ENCODE measurements at regions not wholly inside any gene's neighbourhood (a gene's known extent, or its start where the extent isn't known, plus 50 kb on each side); places are given as distances from the start of the nearest gene placed in this dataset.
"Not testable (repeated sequence)": the region's sequence is repeated elsewhere in the genome, so short reads cannot be mapped to it uniquely, and the experiment has no call there.

DNA sequence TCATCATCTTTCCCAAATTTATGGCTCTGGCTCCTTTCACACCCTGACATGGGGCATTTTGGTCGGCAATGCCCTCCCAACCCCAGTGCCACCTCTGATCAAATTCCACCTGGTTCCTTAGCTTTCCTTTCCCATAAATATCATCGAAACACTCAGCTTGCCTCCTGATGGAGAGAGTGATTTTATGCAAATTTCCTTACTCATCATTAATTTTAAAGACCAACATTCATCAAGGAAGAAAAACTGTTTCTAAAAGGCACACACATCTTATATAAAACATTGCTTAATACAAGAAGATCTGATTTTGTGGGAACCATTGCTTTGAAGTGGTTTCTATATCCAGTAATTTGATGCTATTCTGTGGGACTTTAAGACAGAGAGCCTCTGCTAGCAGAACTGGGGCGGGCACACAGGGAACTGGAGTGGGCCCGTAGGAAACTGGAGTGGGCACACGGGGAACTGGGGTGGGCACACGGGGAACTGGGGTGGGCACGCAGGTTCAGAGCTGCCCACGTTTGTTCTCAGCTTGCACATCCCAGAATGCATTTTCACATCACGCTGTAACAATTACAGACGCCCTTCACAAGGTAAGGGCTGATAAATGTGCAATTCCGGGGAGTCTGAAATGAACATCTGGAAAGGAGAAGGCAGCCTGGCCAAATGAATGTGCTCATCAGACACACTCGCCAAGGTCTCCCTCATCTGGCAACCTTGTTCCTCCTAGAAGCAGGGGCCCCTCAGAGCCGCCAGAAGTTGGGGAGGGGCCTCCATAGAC, 174.2 kb downstream of the RTP5 start:
- FAIRE-seq, result no peak

DNA sequence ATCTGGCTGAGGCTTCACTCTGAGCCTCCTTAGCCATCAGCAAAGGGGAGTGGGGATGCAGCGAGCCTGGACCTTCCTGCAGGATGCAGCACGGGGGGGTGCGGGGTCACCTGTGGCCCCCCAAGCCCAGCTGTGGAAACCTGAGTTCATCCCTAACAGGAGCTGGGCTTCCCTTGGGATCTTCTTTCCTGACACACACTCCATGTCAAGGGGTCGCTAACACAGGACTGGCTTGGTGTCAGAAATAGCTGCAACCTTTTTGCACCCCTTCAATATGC, 174.7 kb downstream of the RTP5 start:
- no peak for DNase-seq (ENCODE audit: low spot score)
- FAIRE-seq, result no peak

More for the DNA sequence above, 174.2 kb downstream of the RTP5 start:
- no peak for DNase-seq (ENCODE audit: low spot score)

DNA sequence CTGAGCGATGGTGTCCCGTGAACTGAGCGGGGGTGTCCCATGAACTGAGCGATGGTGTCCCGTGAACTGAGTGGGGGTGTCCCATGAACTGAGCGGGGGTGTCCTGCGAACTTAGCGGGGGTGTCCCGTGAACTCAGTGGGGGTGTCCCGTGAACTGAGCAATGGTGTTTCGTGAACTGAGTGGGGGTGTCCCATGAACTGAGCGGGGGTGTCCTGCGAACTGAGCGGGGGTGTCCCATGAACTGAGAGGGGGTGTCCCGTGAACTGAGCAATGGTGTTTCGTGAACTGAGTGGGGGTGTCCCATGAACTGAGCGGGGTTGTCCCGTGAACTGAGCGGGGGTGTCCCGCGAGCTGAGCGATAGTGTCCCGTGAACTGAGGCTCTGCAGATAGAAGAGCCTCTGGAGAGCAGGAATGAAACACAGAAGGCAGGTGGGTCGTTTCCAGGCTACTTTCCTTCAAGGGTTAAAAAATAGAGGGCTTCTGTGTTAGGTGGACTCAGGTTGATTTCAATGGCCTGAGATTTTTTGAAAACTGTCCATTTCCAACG, 176.1 kb downstream of the RTP5 start:
- FAIRE-seq; DNase-seq (ENCODE audit: low spot score): not testable (repeated sequence)

DNA sequence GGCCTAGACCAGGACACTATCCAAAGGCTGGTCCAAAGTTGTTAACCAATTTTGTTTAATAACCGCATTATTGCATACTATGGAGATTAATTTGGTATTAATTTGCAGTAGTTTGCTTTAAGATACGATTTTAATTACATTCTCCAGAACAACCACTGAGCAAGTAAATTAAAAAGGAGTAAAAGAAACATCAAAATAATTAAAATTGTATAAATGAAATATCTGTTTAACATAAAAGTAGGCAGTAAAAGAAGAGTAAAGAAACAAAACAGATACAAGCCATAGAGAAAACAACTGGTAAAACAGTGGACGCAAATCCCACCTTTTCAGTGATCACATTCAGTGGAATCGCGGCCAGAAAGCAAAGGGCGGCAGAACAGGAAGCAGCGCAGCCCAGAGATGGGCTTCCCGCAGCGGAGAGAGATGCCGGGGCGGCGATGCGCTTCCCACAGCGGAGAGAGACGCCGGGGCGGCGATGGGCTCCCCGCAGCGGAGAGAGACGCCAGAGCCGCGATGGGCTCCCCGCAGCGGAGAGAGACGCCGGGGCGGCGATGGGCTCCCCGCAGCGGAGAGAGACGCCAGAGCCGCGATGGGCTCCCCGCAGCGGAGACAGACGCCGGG, 176.8 kb downstream of the RTP5 start:
- no peak for FAIRE-seq
- no peak for DNase-seq (ENCODE audit: low spot score)

DNA sequence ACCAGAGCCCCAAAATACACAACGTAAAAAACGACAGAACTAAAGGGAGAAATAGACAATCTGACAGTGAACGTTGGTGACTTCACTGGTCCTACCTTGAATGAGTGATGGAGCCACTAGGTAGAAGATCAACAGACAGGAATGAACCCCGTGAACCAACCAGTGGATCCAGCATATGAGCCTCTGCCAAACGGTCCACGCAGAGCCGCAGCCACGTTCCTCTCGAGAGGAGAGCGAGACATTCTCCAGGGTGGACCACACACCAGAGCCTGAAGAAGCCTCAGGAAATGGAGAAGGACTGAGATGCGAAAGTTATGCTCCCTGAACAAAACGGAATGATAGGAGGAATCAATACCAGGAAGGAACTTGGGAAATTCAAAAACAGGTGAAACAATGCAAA, 178.4 kb downstream of the RTP5 start:
- FAIRE-seq (no peak), DNase-seq (ENCODE audit: low spot score) (no peak)

DNA sequence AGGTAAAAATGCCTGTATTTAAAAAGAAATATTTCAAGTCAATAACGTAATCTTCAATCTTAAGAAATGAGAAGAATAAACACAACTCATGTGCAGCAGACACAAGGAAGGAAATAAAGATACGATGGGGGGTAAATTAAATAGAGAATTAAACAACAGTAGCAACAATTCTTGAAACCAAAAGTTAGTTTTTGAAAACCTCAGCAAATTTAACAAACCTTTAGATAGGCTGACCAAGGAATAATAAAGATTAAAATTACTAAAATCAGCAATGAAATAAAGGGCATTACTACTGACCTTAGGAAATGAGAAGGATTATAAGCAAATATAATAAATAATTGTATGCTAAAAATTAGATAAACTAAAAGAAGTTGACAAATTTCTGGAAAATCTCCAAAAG, 178.9 kb downstream of the RTP5 start:
- DNase-seq (ENCODE audit: low spot score) (no peak), FAIRE-seq (no peak)

DNA sequence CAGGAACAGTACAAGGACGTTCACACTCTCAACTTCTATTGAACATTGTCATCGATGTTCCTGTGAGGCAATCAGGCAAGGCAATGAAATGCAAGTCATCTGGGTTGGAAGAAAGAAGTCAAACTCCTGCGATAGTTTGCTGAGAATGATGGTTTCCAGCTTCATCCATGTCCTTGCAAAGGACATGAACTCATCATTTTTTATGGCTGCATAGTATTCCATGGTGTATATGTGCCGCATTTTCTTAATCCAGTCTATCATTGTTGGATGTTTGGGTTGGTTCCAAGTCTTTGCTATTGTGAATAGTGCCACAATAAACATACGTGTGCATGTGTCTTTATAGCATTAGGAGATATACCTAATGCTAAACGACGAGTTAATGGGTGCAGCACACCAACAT, 180.0 kb downstream of the RTP5 start:
- not testable (repeated sequence) for FAIRE-seq

DNA sequence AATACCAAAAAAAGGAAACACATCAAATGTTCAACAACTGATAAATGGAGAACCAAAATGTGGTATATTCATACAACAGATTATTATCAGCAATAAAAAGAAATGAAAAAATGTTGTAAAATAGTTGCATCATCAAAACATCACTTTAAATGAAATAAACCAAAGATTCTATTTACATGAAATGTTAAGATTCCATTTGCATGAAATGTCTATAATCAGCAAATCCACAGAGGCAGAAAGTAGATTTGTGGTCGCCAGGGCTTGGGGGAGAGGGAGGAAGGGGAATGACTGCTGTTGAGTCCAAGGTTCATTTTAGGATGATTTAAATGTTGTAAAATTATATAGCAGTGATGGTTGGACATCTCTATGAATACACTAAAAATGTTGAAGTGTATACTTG, 181.9 kb downstream of the RTP5 start:
- FAIRE-seq (no peak), DNase-seq (ENCODE audit: low spot score) (no peak)

More for the DNA sequence above, 180.0 kb downstream of the RTP5 start:
- not testable (repeated sequence) for DNase-seq (ENCODE audit: low spot score)

DNA sequence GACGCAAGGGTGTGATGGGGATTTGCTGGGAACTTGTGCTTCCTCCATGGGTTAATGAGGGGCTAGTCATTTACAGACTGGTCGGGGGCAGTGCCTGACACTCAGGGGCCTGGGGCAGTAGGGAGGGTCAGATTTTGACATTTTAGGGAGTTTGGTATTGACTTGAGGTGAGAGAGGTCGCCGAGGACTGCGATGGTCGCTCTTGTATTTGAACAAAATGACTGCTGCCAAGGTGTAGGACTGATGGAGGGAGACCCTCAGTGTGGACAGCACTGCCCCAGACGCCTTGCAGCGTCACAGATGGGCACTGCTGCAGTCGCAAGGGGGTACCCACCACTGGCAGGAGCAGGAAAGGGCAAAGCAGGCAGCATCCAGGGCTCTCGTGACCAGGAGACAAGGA, 182.9 kb downstream of the RTP5 start:
- DNase-seq (ENCODE audit: low spot score), result no peak
- no peak for FAIRE-seq

DNA sequence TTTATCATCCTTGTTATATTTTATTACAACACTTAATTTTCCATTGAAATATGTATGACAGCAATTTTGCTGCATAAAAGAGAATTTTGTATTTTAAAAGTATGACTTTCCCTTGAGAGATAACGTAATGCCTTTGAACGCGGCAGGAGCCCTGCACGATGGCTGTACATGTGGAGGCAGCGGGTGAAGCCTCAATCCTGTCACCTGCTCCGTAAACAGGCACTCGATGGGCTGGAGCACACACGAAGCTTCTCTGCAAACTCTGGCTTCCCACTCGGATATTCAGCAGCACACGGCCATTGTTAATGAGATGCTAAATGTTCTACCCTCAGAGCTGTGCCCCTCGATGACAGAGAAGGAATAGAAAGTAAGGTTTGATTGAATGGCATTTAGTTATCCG, 184.4 kb downstream of the RTP5 start:
- DNase-seq (ENCODE audit: low spot score) (no peak), FAIRE-seq (no peak)

DNA sequence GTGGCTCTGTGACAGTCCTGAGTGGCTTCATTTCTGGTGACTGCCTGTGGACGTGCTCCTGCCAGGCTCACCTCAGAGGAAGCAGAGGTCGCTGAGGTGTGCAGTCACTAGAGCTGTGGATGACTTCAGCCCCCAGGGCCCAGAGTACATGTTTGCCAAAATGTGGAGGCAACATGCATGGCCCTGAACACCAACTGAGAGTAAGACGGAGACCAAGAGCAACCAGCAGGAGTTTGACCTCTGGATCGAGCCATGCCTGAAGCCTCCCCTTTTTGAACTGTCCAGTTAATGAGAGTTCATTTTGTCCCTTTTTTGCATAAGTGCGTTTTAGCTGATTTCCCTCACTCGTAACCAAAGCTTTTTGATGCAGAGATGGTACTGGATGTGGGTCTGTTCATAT, 184.9 kb downstream of the RTP5 start:
- no peak for DNase-seq (ENCODE audit: low spot score)
- FAIRE-seq, result no peak

DNA sequence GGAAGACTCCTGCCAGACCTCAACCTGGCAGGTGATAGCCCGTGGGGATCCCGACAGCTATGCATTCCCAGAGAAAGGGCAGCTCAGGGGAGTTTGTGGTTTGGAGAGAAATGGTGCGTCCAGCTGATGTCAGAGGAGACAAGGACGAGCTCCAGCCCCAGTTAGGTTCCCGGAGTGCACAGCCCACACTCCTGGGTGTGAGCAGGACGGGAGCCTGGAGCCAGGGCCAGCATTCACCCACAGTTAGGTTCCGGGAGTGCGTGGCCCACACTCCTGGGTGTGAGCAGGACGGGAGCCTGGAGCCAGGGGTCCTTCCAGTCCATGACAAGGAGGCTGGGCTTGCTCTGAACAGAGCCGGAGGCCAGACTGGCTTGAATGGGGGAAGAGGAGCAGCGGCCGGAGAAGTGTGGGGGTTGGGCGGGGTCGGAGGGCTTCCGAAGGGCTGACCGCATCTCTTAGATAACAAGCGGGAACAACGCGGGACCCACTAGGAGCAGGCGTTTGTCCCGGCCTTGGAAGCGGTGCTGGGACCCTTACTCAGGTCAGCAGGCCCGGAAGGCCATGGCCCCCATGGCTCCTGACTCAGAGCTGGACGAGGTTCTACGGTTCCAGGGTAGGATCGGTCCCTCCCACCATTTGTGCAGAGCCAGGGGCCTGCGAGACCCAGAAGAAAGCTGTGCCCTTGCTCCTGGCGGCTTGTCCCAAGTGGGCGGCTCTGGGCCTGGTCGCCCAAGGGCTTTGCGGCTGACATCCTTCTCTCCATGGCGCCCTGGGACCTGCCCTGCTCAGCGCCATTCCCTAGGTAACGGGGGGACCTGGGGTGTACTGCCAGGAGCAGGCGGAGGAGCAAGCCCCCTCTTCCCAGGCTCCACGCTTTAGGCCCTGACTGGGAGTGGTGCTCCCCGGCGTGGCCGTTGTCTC, 185.6 kb downstream of the RTP5 start:
- no peak for DNase-seq (ENCODE audit: low spot score)
- FAIRE-seq, result no peak

DNA sequence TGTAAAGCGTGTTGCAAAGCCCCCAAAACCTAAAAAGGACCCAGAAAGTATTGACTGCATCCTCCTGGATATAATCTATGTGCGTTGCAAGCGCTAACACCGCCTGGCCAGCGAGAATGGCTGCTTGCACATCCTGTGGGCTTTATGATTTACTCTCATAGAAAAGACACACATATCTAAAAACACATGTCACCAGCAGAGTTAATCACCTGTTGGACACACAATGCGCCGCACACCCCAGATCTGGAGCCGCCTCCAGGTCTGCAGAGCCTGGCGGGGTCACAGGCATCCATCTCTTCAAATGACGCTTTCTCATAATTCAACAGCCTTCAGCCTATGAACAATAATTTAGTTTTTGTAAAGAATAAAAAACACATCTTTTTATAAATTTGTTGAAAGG, 186.5 kb downstream of the RTP5 start:
- DNase-seq (ENCODE audit: low spot score) (no peak), FAIRE-seq (no peak)

DNA sequence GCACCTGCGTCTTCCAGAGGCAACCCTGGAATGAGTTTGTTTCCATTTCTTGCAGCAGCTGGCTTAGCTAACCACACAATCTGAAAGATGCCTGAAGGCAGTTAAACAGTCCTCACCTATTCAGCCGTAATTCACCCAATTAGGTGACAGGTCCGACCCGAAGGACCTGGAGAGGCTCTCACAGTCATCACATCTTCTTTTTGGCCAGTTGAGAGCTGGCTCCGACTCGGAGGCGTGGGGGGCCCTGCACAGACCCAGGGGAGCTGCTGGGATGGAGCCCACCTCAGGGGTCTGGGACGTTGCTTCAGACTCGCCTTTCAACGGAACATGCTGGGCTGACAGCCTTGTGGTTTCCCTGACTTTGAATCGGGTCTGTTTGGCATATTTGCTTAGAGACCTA, 187.3 kb downstream of the RTP5 start:
- DNase-seq (ENCODE audit: low spot score) (no peak), FAIRE-seq (no peak)

DNA sequence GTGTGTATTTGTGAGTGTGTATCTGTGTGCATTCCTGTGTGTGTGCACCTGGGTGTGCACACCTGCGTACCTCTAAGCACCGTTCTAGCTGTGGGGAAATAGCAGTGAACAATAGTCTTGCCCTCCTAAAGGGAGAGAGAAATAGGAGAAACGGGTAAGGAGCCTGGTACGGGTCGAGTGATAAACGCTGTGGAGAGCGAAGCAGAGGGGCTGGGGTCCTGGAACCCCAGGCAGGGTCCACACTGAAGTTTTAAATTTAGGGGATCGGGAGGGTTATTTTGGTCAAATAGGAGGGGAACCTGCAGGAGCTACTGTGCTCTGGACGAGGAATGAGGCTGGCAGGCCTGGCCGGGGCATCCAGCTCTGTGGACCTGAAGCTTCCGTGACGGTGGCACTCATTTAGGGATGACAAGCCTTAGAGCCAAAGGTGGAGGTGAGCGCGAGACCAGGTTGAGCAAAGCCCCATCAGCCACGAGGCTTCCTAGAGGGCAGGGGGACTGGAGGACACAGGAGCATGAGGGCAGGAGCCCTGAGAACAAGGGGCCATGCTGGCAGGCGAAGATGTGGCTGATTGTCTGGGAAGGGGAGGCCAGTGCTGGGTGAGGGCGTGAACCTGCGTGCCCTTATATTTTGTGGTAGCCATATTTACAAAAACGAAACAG, 188.0 kb downstream of the RTP5 start:
- no peak for DNase-seq (ENCODE audit: low spot score)
- FAIRE-seq, result no peak

DNA sequence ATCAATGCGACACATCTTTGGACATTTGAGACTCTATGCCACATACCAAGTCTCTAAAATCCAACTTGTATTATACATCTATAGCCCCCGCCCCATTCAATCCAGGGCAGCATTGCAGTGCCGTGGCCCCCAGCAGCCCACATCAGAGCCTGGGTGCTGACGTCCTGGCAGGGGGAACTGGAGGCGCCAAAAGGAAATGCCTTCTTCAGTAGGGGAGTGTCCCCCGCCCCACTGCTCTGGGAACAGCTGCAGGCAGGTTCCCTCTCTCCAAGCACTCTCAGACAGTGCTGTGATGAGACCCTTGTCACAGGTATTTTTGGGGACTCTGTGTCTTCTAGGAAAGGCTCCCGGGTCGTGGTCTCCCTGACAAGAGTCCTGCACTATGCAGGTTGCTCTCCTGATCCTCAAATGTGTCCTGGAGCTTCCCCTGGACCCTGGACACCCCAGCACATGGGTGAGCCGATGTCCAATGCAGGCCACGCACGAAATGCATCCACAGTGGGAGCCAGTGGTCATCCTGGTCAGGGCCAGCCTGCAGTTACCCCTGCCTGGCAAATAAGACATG, 188.7 kb downstream of the RTP5 start:
- DNase-seq (ENCODE audit: low spot score), result no peak
- no peak for FAIRE-seq

DNA sequence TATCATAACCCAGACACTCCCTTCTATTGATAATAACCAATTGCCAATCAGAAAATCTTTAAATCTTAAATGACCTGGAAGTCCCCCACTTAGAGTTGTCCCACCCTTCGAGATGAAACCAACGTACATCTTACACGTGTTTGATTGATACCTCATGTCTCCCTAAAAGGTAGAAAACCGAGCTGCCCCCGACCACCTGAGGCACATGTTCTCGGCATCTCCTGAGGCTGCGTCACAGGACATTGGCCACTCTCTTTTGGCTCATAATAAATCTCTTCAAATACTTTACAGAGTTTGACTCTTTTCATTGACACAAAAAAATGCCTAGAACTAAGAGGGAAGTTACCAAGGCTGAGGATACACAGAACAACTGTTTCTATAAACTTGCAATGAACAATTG, 190.0 kb downstream of the RTP5 start:
- no peak for FAIRE-seq
- no peak for DNase-seq (ENCODE audit: low spot score)

DNA sequence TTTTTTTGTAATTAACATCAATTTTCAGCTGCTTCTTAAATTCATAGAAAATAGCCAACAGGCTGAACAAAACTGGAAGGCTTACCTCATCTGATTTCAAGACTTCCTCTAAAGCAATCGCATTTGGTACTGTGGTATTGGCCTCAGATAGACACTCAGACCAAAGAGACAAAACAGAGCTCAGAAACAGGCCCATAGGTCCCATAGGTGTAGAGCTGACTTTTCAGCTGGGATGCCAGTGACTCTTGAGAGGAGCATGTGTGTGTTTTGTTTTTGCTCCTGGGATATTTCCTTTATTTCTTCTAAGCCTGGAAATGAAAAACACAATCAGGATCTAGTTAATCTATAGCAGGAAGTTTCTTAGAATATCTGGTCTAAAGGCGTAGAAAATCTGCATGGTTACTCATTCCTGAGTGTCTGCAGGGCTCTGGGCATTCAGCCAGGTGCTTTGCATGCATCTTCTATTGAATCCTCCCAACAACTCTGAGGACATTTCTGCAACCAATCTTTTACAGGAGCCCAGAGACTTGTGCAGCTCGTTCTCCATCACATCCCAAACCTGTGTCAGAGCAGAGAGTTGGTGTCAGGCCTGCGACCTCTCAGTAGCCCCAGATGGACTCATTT, 190.8 kb downstream of the RTP5 start:
- FAIRE-seq, result peak; percentile 11

DNA sequence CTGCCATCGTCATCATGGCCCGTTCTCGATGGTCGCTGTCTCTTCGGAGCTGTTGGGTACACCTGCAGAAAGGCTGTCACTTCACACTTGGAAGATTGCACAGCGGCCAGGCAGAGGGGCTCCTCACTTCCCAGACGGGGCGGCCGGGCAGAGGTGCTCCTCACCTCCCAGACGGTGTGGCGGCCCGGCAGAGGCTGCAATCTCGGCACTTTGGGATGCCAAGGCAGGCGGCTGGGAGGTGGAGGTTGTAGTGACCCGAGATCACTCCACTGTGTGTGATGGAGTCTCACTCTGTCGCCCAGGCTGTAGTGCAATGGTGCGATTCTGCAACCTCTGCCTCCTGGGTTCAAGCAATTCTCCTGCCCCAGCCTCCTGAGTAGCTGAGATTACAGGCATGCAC, 192.4 kb downstream of the RTP5 start:
- DNase-seq (ENCODE audit: low spot score); FAIRE-seq: not testable (repeated sequence)

More for the DNA sequence above, 190.8 kb downstream of the RTP5 start:
- no peak for DNase-seq (ENCODE audit: low spot score)

DNA sequence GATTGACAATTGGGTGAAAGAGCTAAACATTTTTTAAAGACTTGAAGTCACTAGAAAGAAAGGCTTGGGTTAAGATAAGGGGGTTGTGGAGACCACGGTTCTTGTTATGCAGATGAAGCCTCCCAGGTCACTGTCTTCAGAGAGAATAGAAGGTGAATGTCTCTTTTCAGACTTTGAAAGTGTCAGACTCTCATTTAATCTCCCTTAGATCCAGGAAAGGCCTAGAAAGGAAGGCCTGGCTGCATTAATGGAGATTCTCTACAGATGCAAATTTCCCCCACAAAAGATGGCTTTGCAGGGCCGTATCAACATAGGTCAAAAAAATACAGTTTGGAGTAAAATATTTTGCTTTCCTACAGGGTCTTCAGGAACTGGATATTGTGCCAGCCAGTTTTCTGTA, 193.9 kb downstream of the RTP5 start:
- no peak for FAIRE-seq
- no peak for DNase-seq (ENCODE audit: low spot score)

DNA sequence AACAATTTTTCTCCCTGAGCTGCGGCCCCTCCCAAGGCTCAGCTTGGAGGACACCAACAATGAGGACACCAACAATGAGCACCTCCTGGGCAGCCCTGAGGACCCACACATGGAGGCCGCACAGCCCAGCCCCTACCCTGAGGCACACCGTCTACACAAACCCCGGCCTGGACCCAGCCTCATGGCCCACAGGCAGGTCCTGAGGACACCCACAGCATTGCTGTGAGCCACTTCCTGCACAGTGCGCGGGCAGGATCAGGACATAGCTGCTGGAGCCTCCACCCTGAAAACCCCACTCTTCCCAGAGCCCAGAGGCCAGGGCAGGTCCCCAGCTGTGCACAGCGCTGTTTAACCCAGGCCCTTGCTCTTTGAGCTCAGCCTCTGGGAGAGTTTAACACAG, 194.3 kb downstream of the RTP5 start:
- no peak for FAIRE-seq
- DNase-seq (ENCODE audit: low spot score), result no peak

Measured in RCC 7860 (cell line).